Tongue (tissue), 1 donor: ENCODE measurements at regions not wholly inside any gene's neighbourhood (a gene's known extent, or its start where the extent isn't known, plus 50 kb on each side); places are given as distances from the start of the nearest gene placed in this dataset.
"Not testable (repeated sequence)": the region's sequence is repeated elsewhere in the genome, so short reads cannot be mapped to it uniquely, and the experiment has no call there.

Experiments used
- DNase-seq: peaks from one replicate; pipeline ENCODE4 v3.0.0-alpha.2; 2015

DNA sequence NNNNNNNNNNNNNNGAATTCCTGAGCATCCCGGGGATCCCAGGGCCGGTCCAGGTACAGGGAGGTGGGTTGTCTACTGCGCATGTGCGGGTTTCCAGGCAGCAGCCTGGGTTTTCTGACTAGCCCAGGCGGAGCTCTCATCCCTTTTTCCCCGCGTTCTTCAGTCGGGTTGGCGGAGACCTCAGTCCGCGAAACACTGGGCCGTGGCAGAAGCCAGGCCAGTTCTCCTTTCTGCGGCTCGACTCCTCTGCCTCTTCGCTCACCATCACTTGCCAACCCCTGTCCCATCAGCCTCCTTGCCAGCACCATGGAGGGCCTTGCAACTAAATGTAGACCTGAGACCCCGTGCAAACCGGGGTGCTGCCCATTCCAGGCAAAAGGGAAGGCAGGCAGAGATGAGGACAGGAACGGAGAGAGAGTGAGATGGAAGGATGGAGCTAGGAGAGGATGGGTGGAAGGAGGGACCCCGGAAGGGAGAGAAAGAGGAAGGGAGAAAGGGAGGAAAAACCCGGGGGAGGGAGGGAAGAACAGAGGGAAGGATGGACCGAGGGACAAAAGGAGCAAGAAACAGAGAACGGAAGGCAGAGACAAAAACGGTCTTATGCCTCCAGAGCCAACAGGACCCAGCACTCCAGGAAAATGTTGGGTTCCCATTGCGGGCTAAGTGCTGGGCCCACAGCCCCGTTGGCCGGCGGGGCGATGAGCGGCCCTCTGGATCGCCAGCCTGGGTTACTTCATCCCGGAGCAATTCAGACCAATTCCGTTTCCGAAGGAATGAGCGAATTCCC lies 445.4 kb upstream of the DEFB115 start:
- peak; percentile 19 for DNase-seq

DNA sequence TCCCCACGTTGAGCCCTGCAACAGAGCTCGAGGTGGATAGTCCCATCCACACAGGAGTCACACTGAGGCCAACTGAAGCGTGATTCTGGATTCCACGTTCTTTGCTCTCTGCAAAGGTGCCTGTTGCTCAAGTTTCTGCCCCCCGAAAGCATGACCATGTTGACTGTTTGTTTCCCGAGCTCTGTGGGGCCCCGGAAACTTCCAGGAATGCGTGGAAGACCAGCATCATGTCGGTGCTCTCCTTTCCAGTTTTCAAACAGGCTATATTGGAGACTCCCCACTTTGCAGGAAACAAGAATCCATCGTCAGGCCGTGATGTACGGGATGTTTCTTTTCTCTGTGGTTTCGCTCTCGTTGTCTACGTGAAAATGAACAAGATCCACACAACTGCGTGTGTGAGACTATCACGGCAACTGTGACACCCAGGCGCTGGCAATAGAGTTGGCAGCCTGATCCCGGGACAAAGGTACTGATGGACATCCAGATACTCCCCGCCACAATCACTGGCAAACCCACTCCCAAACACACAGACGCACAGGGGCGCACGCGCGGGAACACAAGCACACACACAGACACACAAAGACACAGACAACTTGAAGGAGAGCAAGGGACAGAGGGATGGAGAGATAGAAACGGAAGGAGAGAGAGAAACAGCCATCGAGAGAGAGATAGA lies 444.6 kb upstream of the DEFB115 start:
- DNase-seq: no peak

DNA sequence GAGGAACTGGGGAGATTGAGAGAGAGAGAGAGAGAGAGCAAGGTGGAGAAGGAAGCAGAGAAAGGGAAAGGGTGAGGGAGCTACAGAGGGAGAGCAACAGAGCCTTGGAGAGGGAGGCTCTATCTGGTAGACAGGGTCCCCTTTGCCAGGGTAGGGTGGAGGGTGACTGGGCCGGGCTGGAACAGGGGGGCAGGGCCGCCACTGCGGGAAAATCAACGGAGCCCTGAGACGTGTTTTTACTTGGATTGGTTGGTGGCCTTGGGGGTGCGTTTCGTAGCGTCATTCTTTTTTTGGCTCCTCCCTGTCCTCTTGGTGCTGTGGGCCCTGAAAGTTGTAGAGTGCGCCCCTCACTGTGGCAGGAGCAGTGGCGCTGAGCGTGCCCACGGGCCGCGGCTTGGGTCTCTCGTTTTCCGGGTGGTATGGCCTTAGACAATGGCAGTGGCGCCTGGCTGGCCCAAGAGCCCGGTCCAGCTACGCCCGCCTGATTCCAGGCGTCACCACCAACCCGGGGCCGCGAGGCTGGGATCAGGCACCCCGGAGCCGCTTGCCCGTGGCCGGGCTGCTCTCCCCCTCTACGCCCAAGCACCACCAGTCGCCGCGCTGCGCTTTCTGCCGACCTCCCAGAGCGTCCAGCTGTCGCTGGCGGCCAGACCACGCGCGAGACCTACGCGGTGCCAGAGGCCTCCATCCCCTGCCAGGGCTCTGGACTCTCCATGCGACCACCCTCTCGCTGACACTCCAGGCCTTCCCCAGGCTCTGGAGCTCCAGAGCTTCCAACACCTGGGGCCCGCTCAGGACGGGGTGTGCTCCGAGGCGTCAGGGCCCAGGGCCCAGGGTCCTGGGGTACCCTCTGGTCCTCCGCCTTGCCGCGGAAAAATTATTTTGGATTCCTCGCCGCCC lies 443.8 kb upstream of the DEFB115 start:
- DNase-seq: not testable (repeated sequence)

DNA sequence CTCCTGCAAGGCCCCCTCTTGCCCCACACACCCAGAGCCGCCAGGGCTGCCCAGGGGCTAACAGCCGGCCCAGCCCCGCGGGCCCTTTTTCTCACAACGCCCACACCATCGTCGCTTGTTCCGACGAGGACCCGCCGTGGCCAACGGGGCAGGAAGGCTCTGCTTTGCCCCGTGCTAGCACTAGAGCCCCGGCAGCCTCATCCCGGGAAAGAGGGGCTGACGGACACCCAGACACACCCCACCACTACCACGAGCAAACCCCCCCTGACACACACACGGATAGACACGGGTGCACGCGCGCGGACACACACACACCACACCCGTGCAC lies 443.2 kb upstream of the DEFB115 start:
- DNase-seq: not testable (repeated sequence)

DNA sequence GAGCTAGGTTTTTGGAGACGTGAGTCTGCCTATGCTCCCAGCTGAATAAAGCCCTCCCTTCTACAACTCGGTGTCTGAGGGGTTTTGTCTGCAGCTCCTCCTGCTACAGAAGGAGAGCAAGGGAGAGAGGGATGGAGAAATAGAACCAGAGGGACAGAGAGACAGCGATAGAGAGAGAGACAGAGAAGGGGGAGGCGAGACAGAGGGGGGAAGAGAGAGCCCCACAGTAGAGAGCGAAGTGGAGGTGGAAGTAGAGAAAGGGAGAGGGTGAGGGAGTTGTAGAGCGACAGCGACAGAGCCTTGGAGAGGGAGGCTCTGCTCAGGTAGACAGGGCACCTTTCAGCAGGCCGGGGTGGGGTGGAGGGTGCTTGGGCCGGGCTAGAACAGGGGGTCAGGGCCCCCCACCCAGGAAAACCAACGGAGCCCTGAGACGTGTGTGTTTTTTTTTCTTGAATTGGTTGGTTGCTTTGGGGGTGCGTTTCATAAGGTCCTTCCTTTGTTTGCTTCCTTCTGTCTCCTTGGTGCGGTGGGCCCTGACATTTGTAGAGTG lies 442.4 kb upstream of the DEFB115 start:
- not testable (repeated sequence) for DNase-seq

DNA sequence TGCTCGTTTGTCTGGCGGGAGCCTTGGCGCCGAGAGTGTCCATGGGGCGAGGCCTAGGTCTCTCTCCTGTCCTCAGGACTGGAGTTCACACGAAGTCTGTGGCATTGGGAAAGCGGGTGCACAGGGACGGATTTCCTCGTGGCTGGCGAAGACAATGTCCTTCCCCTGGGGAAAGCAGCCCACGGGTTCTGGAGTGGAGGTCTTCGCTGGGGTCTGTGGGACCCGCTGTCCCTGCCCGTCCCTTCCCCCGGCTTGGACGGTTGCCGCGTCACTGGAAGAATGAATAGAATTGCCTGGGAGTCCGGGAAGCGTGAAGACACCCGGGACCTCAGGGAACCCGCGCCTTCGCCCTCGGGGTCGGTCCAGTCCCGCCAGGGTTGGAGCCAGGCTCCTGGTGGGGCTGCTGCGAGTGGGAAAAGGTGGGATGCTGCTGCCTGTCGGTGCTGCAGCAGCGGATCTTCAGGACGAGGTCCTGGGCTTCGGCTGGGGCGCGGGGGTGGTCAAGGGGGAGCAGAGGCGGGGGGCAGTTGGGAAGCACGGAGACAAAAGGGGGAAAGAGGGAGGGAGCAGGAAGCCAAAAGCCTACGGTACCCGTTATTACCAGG lies 441.8 kb upstream of the DEFB115 start:
- DNase-seq: no peak

DNA sequence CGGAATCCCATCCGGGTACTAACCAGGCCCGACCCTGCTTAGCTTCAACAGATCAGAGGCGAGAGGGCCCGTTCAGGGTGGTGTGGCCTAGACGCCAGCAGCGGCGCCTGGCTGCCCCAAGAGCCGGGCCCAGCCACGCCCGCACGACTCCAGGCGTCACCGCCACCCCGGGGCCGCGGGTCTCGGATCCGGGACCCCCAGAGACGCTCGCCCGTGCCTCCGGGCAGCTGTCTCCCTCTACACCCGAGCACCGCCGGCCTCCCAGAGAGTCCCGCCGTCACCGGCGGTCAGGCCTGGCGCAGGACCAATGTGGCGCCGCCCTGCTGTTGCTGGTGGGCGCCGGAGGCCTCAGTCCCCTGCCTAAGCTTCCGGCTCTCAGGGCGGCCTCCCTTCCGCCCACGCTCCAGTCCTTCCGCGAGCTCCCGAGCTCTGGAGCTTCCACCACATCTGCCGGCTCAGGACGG lies 441.2 kb upstream of the DEFB115 start:
- DNase-seq: peak; percentile 16

DNA sequence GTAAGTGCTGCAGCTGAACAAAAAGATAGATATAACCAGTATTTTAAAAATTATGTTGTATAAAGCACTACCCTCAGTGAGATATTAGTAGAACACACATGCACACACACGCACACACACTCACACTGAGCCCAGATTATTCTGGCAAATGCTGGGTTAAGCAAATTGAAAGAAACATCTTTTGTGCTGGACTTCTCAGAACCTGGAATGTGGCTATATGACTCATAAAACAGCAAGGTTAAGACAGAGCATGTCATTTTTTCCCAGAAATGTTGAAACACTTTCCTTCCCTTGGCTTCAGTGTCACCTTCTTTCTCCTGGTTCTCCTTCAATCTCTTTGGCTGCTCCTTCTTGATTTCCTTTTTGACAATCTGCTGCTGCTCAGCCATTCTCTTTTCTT lies 435.8 kb upstream of the DEFB115 start:
- not testable (repeated sequence) for DNase-seq

DNA sequence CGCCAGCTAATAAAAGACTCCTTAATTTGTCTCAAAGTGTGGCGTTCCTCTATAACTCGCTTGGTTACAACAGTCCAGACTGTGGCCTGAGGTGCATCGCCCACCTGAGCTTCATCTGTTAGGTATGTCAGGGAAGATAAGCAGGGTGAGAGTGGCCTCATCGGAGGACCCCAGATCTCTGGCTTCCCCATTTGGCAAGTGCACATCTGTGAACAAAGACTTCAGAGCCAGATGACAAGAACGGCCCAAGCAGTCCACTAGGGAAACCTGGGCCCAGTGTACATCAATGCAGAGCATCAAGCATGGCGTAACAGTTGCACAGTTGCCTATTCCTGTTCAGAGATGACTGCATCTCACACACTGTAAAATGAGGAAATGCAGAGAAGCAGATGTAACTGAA lies 432.8 kb upstream of the DEFB115 start:
- not testable (repeated sequence) for DNase-seq

DNA sequence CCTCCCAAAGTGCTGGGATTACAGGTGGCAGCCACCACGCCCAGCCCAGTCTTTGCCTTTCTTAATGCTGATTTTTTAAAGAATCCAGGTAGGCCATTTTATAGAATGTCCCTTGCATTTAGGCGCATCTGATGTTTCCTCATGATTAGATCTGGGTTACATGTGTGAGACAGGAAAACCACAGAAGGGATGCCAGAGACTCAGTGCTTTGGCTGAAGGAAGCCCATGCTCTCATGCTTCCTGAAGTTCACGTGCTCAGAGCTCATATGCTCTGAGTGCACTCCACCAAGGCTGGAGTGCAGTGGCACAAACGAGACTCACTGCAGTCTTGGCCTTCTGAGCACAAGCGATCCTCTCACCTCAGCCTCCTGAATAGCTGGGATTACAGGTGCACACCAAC lies 411.5 kb upstream of the DEFB115 start:
- DNase-seq: not testable (repeated sequence)

DNA sequence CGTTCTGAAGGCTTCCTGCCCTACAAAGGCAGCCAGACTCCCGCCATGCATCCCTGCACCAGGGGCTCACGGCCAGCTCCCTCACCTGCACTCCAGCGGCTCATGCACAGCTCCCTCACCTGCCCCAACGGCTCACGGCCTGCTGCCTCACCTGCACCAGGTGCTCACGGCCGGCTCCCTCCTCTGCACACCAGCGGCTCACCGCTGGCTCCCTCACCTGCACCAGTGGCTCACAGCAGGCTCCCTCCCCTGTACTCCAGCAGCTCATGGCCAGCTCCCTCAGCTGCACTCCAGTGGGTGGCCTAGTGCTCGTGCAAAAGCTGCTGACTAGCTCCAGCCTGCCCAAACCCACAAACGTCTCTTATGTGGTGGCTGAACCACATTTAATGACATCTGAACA lies 389.2 kb upstream of the DEFB115 start:
- not testable (repeated sequence) for DNase-seq

DNA sequence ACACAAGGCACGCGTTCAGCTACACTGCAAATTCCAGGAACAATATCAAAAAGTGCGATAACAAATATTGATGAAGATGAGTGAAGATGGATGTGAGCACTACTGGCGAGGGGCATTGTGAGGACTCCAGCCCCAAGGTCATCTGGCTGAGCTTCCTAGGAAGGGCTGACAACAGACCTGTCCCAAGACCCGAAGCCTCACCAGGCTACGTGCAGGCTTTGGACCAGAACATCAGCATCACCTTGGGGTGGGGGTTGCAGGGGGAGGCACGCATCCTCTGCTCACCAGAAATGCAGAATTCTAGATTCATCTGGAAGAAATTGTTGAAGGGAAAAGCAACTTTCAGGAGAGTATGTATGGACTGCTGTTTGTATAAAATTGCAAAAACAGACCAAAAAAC lies 386.3 kb upstream of the DEFB115 start:
- DNase-seq: not testable (repeated sequence)

DNA sequence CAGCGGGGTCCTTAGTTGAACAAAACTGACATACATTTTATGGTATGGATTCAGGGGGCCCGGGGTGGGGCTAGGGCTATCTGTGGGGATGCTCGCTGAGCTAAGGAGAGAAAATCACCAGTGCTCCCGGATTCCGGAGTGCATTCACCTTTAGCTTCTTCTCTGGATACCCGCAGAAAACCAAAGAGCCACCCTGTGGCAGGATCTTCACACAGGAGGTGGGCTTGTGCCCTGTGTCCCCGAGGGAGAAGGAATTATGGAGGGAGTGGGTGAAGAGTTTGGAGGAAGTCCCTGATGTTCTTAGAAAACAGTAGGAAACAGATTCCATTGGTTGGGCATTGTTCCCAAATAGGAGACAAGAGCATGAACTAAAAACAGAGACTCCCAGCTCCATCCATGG lies 385.2 kb upstream of the DEFB115 start:
- not testable (repeated sequence) for DNase-seq

DNA sequence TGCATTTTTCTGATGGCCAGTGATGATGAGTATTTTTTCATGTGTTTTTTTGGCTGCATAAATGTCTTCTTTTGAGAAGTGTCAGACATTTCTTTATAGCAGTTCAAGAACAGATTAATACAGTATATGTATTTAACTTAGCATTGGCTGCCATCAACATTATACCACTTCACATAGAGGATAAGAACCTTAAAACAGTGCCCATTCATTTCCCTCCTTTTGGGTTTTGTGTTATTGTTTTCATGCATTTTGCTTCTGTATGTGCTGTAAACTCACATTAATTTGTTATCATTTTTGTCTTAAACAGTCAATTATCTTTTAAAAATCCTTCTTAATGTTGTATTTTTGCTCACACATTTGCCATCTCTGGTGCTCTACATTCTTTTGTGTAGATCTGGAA lies 381.6 kb upstream of the DEFB115 start:
- not testable (repeated sequence) for DNase-seq

DNA sequence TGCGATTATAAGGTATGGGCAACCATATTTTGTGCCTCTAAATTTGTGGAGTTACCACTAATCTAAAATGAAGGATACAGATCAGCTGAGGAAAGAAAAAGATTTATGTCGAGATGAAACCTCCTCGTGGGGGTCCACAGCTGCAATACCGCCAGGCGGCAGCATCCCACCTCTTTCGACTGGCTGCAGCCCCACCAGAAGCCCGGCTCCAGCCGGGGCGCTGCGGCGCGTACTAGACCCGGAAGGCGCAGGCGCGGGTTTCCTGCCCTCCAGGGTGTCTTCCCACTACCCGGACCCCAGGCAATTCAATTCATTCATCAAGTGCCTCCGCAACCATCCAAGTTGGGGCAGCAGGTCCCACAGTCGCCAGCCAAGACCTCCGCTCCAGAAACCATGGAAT lies 366.1 kb upstream of the DEFB115 start:
- not testable (repeated sequence) for DNase-seq

DNA sequence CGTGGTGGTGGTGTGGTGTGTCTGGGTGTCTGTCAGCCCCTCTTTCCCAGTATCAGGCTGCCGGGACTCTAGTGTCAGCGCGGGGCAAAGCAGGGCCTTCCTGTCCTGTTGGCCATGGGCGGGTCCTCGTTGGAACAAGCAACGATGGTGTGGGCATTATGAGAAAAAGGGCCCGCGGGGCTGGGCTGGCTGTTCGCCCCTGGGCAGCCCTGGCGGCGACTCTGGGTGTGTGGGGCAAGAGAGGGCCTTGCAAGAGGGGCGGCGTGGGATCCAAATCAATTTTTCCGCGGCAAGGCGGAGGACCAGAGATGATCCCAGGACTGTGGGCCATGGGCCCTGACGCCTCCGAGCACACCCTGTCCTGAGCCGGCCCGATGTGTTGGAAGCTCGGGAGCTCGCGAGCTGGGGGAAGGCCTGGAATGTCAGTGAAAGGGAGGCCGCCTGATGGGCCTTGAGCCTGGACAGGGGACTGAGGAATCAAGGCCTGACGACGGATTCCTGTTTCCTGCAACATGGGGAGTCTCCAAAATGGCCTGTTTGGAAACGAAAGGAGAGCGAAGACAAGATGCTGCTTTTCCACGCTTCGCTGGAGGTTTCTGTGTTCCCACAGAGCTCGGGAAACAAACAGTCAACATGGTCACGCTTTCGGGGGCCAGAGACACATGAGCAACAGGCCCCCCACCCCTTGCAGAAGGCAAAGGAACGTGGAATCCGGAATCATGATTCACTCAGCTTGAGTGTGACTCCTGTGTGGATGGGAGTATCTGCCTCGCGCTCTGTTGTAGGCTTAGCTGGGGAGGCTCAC lies 364.7 kb upstream of the DEFB115 start:
- no peak for DNase-seq

DNA sequence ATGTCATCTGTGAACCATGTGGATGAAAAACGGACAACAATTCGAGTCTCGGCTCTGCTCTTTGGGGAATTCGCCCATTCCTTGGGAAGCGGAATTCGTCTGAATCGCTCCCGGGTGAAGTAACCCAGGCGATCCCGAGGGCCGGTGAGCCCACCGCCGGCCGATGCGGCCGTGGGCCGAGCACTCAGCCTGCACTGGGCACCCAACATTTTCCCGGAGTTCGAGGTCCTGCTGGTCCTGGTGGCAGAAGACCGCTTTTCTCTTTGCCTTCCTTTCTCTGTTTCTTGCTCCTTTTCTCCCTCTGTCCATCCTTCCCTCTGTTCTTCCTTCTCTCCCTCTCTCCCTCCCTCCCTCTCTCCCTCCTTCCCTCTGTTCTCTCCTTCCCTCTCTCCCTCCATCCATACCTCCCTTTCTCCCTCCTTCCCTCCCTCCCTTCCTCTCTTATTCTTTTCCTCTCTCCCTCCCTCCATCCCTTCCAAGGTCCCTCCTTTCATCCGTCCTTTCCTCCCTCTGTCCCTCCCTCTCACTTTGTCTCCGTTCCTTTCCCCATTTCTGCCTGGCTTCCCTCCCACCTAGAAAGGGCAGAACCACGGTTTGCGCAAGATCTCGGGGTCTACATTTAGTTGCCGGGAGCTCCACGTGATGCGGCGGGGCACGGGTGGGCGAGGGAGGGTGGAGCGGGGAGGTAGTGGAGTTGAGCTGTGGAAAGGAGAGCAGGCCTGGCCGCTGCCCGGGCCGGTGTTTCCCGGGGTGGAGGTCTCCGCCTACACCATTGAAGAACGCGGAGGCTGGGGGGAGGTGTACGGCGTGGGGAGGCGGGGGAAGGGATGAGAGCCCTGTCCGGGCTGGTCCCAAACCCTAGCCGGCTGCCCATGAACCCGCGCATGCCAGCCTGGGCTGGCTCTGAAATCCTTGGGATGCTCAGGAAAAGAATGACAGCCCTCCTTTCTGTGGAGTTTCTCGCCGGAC lies 363.8 kb upstream of the DEFB115 start:
- DNase-seq: not testable (repeated sequence)

DNA sequence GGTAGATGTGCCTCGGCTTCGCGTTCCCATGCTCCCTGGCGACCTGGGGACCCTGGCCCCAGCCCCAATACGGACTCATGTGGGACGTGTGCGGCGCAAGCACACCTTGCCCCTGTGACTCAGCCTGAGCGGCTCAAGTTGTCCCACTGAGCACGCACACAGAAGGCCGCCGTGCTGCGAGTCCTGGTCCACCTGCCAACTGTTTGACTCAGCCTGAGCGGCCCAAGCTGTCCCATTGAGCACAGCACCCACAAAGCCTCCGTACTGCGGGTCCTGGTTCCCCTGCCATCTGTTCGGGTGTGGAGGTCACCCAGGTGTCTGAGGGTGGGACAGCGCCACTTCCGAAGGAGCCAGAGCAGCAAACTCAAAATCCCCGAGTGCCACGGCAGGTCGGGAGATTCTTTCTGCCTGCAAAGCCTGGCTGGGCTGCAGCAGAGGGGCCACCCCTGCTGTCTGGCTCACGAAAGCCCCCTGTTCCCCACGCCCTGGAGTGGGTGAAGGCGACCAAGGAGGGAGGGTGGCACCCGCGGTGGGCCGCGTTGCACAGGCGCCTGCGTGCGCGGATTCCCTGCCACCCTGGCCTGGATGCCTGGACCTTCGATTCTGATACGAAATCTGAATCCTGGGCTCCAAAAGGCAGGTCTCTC lies 362.6 kb upstream of the DEFB115 start:
- not testable (repeated sequence) for DNase-seq

DNA sequence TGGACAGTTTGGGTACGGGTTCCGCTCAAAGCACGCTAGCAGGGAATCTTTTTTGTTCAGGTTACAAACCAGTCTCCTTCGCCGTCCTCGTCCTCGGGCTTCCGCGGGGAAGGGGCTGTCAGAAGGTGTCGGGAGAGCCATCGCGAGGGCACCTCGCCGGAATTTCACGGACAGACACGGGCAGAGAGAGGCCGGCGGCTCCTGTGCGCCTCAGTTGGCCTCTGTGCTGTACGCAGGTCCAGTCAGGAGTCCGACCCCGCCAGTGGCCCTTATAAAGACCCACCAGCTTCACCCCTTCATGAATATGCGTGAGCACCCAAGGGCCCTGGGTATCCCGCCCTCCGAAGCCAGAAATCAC lies 362.1 kb upstream of the DEFB115 start:
- not testable (repeated sequence) for DNase-seq
